Endometrium (tissue), 2 donors: ENCODE measurements at regions not wholly inside any gene's neighbourhood (a gene's known extent, or its start where the extent isn't known, plus 50 kb on each side); places are given as distances from the start of the nearest gene placed in this dataset.

Source experiments
- FAIRE-seq: peaks from 2 replicates; lab custom pipeline; 2012; peaks lifted over from hg19 to GRCh38; lab: Jason Lieb, UNC
- donor health status: control.
- donor health status: control.

DNA sequence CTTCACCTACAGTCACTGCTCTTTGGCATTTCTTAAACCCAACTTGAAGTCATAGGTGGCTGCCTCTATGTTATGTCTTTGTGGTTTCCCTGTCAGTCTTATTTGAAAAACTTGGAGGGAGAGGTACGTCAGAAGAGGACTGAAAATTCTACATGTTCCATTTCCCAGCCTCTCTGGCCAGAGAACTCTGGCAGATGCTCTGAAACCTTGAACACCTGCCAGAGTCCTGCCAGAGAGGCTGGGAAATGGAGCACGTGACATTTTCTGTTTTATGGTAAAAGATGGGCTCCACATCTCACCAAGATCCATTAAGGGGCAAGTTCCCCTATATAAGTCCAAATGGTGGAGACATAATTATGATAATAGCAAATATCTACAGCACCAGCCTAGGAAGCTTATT, 99.5 kb downstream of the MAFB start:
- no peak for FAIRE-seq

DNA sequence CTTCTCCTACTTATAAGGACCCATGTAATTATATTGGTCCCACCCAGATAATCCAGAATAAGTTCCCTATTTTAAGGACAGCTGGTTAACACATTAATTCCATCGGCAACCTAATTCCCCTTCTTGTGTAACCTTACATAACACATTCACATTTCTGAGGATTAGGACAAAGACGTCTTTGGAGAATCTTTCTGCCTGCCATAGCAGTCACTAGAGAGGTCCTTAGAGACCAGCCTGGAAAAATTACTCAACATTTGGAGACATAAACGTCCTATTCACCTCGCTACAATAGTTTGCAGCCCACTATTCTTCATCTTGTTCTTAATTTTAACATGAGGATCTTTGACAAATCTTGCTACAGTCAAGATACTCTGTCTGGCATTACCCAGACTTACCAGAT, 100.1 kb downstream of the MAFB start:
- FAIRE-seq = no peak

DNA sequence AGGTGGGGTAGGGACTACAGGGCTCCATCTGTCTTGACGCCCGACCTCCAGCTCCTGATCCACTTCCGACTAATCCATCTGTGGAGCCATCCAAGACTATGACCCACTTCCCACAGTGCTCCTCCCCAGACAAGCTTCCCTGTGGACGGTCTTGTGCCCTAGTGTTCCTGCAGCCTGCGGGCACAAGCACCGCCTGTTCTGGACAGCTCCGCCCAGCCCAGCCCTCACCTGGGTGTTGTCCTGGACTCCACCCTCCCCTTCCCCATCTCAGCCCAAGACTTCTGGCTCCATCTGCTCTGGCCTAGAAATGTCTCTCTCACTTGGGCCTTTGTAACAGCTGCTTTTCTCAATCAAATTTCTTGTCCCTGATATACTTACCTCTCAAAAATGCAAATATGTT, 102.0 kb downstream of the MAFB start:
- no peak for FAIRE-seq

DNA sequence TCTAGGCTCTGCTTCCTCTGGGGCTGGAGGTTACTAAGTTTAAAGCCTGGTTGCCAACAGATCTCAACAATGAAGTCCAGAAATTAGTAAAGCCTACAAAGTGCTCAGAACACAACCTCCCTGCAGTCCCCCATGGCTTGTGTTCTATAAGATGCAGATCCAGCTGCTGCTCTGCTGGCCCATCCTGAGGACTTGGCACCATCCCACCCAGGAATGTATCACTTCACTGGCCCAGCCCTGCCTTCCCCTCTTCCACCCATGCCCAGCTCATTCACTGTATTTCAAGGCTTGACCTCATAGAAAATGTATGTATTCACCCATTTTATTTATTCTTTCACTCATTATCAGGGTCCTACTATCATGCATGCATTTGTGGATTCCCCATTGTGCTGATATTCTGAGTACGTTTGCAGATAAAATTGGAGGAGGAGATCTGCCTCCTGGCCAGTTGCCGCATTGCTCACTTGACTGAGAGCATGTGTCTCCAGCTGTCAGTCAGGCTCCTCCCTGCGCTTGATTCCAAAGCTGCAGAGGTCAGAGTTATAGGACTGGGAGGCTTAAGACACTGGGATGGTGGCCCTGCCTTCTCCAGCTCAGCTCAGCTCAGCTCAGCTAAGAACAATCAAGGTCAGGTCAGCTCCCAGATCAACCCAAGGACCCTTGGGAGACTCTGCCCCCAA, 104.8 kb downstream of the MAFB start:
- no peak for FAIRE-seq

DNA sequence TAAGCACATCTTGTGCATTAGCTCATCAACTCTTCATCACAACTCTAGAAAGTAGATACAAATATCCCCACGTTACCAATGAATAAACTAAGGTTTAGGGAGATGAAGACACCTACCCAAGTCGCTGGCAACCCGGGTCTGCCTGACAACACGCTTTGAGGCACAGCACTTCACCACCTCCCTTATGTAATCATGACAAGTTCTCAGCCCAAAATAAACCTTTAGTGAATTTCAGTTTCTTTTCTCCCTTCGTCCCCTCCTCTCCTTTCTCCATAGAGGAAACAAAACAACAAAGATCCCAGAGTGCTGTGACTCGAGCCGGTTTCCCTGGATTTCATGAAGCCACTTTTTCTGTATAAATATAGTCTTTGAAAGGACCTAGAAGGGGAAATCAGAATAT, 105.4 kb downstream of the MAFB start:
- no peak for FAIRE-seq

DNA sequence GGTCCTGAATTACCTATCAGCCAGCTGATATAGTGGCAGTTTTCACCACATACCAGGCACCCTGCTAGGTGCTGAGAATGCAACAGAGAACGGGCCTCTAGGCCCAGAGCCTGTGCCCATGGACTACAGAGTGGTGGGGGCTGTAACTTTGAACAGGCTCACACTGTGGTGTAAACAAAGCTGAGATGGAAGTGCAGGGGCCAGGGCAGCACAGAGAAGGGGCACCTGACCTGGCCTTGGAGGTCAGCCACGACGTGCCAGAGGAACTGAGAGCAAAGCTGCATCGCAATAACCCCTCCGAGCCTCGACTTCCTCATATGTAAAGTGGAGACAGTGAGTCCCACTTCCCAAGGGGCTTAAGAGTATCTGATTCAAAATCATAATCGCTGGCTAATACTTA, 105.8 kb downstream of the MAFB start:
- FAIRE-seq = no peak

DNA sequence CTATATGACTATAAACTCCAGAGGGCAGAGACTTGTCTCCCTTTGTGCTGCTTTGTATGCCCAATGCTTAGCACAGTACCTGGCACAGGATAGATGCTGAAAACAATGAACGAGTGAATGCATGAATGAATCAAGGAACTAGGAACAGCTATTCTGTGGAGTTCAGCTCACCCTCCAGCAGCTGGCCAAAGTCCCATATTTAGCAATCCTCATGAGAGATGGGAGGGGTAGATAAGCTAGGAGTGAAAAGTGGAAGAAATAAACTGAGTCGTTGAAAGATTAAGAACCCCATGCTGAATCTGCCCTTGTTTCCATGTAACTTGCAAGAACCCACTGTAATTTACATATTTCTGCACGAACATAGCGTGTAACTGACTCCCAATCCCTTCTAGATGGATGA, 106.5 kb downstream of the MAFB start:
- no peak for FAIRE-seq

DNA sequence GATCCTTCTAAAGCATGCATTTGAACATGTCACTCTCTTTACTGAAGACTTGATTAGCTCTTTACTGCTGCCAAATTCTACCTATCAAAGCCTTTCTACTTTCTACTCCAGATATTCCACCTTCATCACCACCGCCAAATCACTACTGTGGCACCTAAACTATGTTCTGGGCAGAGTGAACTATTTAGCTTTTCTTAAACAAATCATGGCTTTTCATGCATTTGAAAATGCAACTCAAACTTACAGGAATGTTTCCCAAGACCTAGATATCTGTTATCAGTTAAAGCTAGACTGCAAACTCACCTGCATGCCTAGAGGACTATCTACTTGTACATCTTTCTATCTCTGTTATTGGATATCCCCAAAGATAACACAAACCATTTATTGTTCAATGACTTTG, 109.3 kb downstream of the MAFB start:
- FAIRE-seq = no peak

DNA sequence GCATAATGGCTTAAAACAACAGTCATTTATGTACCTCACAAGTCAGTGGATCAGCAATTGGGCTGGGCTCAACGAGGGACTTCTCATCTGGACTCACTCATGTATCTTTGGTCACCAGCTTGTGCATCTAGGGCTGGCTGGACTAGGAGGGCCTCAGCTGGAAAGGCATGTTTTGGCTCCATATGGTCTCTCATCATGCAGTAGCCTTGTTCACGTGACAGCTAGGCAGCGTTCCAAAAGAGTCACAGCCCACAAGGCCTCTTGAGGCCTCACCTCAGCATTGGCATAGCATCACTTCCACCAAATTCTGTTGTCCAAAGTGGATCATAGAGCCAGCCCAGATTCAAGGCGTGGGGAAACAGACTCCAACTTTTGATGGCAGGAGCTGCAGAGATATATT, 110.1 kb downstream of the MAFB start:
- no peak for FAIRE-seq

DNA sequence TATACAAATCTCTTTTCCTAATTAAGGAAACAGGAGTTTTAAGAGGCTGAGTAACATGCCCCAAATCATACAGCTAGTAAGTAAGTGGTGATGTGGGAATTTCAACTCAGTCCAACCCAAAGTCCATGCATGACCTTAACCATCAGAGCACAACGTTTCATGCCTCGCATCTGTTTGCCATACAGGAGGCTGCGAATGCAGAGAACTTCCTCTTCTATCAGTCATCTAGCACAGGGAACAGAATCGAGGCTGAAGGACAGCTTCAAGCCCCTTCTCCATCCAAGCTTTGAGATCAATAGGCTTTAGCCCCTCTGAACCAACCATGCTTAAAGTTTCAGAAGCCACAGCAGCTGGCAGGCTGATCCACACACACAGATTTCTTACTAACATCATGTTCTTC, 113.2 kb downstream of the MAFB start:
- FAIRE-seq = no peak

DNA sequence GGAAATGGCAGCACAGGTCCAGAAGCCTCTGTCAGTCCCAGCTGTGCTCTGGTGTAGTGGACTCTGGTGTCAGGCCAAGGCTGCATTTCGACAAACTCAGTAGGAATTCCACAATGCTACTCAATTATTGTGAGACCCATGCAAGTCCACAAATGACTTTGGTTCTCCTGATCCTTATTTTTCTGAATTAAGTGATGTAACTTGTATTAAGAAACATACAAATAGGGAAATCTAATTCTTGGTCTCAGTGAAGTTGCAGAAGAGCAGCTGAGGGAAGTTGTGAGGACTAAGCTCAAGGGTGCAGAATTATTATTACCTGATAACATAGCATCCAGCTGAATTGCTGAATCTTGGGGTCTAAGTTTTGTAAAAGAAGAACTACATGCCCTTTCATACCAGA, 116.8 kb downstream of the MAFB start:
- FAIRE-seq = no peak

DNA sequence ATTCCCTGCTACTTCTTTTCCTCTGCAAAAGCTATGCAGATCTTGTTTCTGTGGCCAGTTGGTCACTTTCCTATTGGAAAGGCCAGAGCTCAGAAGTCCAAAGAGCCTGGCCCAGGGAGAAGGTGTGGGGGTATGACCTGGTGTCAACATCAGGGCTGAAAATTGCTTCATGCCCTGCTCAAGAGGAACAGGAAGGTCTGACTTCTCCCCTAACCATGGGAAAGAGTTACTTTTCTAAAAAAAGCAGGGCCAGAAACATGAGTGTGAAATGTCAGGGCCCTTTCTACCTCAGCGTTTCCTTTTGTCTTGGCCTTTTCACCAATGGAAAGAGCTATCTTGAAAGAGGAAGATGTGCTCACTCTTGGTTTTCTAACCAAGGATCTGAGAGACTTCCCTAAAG, 117.4 kb downstream of the MAFB start:
- FAIRE-seq = no peak

DNA sequence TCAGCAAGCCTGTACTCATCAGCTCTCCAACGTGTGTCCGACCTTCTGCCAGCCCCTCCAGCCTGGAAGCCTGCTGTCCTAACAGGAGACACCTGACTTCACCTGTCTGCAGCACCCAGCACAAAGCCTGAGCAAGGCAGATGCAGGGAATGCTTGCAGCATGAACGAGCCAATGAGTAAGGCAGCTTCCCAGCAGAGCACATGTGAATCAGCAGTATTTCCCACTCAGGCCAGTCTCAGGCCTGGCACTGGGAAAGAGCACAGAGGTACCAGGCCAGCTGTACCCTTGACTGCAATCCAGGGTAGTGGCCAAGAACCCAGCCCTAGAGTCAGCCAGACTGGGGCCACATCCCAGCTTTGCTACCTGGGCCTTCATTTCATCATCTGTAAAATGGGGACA, 120.8 kb downstream of the MAFB start:
- no peak for FAIRE-seq

DNA sequence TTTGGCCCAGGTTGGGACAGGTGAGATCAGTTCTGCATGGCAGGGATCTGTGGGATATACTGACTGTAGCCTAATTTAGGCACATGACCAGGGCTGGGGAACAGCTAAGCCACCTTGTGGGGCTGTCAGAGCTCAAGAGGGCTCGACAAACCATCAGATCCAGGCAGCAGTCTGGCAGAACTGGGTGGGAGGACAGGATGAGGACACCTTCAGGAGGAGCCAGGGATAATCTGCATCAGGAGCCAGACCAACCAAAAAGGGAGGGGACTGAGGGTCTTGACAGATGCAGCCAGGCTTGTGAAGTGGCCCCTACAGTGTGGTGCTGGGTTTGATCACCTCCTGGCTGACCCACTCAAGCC, 123.4 kb downstream of the MAFB start:
- FAIRE-seq = no peak

DNA sequence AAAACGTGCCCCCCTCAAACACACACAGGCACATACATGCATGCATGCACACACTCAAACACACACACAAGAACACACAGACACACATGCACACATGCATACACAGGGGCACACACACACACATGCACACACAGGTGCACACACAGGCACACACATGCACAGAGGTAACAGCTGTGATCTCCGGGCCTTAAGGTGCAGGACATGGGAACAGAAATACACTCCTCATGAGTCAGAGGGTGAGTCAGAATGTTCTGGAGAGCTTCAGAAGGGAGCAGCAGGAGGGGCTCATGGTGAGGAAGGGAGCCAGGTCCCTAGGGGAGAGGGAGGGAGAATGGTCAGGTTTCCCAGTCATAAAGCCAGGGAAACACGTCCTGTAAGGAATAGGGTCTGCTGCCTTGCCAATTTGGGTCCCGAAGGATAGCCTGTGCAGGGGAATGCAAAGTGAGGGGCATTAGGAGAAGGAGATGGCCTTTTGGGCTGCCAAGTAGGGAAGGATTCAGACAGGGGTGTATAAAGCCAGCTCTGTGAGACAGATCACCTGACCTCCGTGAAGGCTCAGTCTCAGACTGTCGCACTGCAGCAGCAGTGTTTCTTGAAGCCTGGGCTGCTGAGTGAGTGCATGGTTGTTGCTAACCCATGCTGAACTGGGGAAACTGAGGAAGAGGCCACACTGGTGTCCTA, 123.9 kb downstream of the MAFB start:
- no peak for FAIRE-seq

DNA sequence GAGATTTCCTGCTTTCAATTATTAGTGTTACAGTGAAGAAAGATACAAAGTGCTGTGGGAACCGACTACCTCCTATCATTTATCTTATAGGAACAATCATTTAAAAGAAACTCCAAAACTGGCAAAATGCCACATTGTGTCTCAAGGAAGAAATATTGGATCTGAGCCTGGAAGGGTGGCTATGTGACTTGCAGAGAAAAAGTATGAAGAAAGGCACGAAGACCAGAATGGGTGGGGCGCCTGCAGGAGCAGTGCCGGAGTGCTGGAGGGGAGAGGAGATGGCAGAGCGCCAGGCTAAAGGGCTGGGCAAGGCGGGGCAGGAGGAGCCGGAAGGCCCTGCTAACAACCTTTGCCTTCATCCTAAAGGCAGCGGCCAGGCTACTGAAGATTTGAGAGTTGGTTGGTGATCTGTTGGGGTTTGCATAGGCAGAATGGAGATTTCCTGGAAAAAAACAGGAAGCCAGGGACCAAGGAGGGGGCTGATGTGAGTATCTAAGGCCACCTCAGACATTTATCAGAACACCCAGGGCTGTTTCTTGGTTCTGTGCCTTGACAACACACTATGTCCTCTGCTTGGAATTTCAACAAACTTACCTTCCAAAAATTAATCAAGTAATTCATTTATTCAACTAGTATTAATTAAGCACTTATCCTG, 125.6 kb downstream of the MAFB start:
- FAIRE-seq = no peak

DNA sequence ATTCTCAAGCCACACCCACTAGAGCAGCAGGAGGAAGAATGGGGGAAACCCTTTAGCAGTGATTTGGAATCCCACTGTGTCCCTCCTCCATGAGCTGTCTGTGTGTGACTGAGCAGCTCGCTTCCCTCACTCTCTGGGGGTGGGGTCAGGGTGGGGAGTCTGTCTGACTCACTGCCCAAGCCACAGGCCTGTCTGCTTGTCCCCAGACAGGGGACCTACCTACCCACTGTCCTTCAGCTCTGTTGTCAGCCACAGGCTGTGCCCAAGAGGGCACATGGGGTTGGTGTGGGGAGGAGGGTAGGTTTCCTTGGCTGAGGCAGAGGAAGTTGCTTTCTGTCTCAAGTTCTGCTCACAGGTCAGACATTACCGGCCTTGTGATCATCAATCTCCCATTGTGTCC, 127.0 kb downstream of the MAFB start:
- FAIRE-seq = no peak

DNA sequence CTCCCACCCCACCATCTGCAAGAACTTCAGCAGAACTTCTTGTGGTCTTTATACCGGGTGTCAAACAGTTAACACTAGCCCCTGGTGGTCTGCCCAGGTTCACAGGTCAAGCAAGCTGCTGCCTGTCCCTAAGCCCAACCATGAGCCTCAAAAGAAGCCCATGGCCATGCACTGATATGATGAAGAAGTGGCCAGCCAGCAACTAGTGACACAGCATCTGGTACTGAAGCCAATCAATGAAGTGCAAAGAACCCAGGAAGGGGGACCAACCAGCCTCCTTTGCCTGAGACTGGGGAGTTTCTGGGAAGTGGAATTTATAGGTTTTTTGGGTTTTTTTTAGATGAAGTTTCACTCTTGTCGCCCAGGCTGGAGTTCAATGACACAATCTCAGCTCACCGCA, 127.8 kb downstream of the MAFB start:
- FAIRE-seq = no peak

DNA sequence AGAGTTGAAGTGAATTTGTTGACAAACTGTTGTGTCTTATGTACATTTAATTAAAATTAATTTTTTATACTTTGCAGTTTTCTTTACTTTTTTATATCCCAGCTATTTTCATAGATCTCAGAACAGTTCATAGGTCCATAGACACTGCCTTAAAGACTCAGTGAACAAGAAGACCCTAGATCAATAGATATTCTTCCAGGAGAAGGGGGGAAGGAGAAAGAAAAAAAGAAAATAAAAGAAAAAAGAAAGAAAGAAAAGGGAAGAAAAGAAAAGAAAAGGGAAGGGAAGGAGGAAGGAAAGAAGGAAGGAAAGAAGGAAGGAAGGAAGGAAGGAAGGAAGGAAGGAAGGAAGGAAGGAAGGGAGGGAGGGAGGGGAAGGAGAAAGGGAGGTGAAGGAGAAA, 130.8 kb downstream of the MAFB start:
- FAIRE-seq = no peak

DNA sequence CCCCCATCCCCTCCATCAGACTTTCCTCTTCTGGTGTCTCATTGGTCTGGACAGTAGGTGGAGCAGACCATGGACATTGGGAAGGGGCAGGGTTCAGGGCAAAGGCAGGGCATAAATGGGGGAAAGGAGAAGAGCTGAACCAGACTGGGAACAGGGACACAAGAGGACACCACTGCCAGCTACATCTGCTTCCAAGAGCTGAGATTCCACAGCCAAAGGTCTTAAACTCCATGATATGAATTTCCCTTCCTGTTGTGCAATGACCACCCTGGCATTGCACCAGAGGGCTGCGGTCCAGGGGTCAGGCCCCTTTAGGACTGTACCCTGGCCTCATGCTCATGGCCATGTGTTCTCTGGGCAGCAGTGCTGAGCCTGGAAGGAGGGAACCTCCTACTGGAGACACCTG, 137.9 kb downstream of the MAFB start:
- no peak for FAIRE-seq

DNA sequence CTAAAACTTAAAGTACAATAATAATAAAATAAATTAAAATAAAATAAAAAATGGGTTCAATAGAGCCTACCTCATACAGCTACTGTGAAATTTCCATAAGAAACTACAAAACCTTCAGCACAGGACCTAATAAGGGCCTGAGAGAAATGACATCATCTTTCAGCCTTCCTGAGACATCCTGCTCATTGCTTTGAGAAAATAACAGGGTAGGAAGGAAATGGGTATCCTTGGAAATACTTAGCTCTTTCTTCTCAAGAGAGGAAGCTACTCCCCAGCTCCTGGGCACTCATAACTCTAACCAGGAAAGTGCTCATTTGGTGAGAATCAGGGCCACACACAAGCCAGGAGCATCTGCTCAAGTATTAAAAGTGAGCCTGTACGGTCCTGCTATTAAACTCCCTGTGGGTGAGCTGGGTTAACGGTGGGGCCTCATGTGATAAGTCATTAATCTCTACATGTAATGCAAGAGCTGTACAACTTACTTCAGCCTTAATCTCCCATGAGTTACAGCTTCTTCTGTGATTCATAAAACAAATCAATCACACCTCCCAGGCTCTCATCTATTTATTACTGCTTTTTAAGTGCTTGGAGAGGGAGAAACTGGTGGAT, 141.4 kb downstream of the MAFB start:
- FAIRE-seq = no peak

DNA sequence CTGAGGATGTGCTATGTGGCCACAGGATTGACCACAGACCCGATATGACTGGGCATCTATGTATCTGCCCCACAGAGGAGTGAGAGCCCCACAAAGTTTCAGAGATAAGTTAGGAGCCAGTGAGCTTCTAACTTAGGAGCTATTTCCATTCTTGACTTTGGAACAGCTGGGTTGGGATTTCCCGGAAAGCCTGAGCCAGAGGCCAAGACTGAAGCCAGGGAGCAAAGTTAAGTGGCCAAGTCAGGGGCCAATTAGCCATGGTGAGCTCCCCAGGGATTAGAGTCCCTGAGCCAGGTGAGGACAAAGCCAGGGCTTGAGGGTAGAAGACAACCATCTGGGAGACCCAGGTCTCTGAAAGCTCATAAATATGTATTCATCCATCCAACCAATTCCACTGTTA, 143.6 kb downstream of the MAFB start:
- FAIRE-seq = no peak

DNA sequence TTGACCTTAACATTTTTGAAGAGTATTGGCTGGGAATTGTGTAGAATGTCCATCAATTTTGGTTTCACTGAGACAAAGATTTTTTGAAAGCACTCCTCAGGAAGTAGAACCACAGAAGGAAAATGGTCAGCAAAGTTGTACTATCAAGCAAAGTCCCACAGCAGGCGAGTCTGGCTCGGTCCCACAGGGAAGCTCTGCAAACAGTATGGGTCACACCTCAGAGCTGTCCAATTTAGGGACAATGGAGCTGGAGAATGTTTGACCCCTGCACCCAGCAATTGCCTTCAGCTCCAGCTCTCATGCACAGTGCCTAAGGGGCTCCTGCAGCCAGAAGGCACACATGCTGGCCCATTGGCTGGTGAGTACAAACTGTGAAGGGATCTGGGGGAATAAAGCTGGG, 147.0 kb downstream of the MAFB start:
- FAIRE-seq = no peak

DNA sequence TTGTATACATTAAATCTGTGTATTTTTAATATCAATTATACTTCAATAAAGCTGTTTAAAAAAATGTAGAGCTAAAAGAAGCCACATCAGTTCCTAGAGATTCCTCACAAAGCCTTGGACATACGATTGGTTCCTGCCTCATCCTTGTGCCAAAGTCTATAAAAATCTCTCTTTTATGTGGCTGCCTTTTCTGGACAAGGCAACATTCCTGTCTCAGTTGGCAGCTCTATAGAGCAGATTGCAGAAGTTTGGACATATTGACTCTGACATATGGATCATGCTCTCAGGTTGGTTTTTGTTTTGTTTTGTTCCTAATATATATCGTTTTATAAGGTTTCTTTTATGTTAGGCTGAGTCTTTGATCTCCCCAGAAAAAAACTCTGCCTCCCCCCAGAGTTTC, 148.9 kb downstream of the MAFB start:
- FAIRE-seq = no peak
